HG03175 (cell line): ENCODE measurements at regions not wholly inside any gene's neighbourhood (a gene's known extent, or its start where the extent isn't known, plus 50 kb on each side); places are given as distances from the start of the nearest gene placed in this dataset.
"Not testable (repeated sequence)": the region's sequence is repeated elsewhere in the genome, so short reads cannot be mapped to it uniquely, and the experiment has no call there.

Experiments used
- ATAC-seq: cut with Tn5 transposase; IDR thresholded peaks from one replicate; pipeline ENCODE4 v1.9.1; 2021; ENCODE audit warnings: mild to moderate bottlenecking, moderate library complexity; ENCODE audit not compliant: unreplicated experiment

- ATAC-seq = no peak
These were observed 488.7 kb upstream of the TYRP1 start for GRCh38 chr9:12204512-12204911.

GRCh38 chr9:12212860-12213259 lies 480.3 kb upstream of the TYRP1 start:
- no peak for ATAC-seq

GRCh38 chr9:12221470-12221869 lies 471.7 kb upstream of the TYRP1 start:
- ATAC-seq = no peak

GRCh38 chr9:12224449-12224848 lies 468.7 kb upstream of the TYRP1 start:
- no peak for ATAC-seq

- ATAC-seq = no peak
These were observed 462.5 kb upstream of the TYRP1 start for GRCh38 chr9:12230708-12231107.

GRCh38 chr9:12231832-12232231 lies 461.4 kb upstream of the TYRP1 start:
- ATAC-seq = no peak

- ATAC-seq = no peak
These were observed 460.3 kb upstream of the TYRP1 start for GRCh38 chr9:12232836-12233235.

GRCh38 chr9:12253941-12254340 lies 439.2 kb upstream of the TYRP1 start:
- ATAC-seq = no peak

GRCh38 chr9:12266758-12267157 lies 426.4 kb upstream of the TYRP1 start:
- ATAC-seq = no peak

- ATAC-seq = no peak
These were observed 421.7 kb upstream of the TYRP1 start for GRCh38 chr9:12271421-12271891.

- ATAC-seq = no peak
These were observed 420.6 kb upstream of the TYRP1 start for GRCh38 chr9:12272471-12273120.

GRCh38 chr9:12274577-12274976 lies 418.6 kb upstream of the TYRP1 start:
- ATAC-seq = no peak

GRCh38 chr9:12276505-12276904 lies 416.7 kb upstream of the TYRP1 start:
- no peak for ATAC-seq

- no peak for ATAC-seq
These were observed 403.5 kb upstream of the TYRP1 start for GRCh38 chr9:12289711-12290110.

- ATAC-seq = no peak
These were observed 402.9 kb upstream of the TYRP1 start for GRCh38 chr9:12290166-12290869.

GRCh38 chr9:12305211-12305610 lies 388.0 kb upstream of the TYRP1 start:
- no peak for ATAC-seq

- no peak for ATAC-seq
These were observed 378.6 kb upstream of the TYRP1 start for GRCh38 chr9:12314589-12314988.

GRCh38 chr9:12318732-12319685 lies 374.2 kb upstream of the TYRP1 start:
- ATAC-seq = no peak

GRCh38 chr9:12329623-12329985 lies 363.6 kb upstream of the TYRP1 start:
- no peak for ATAC-seq

GRCh38 chr9:12333966-12334365 lies 359.2 kb upstream of the TYRP1 start:
- not testable (repeated sequence) for ATAC-seq

- ATAC-seq = no peak
These were observed 342.4 kb upstream of the TYRP1 start for GRCh38 chr9:12350775-12351174.
